Posterior cingulate gyrus (tissue), 11 donors: ENCODE measurements at regions not wholly inside any gene's neighbourhood (a gene's known extent, or its start where the extent isn't known, plus 50 kb on each side); places are given as distances from the start of the nearest gene placed in this dataset.
A peak's percentile ranks its signal among the peaks of the same experiment; 100 is the strongest.
"Not testable (repeated sequence)": the region's sequence is repeated elsewhere in the genome, so short reads cannot be mapped to it uniquely, and the experiment has no call there.

Experiments used
- DNase-seq, 10 donors: peaks; one replicate each; pipeline versions ENCODE4 v3.0.0 to v3.0.0-alpha.2; 2020 to 2021; ENCODE audit warnings: mixed read lengths in 3 of 10
- intact Hi-C: fragments of 100-400 bp; cut with DNase I; formaldehyde crosslinking; loops from one replicate; pipeline ENCODE4 v1.15.1; 2023

GRCh38 chr19:56976300-56976699 is 135.8 kb upstream of the PEG3 start:
- DNase-seq: no peak
- intact Hi-C loops: no loop called here

- DNase-seq: no peak
- intact Hi-C loops: no loop called here
Observed at GRCh38 chr19:56976995-56977906, 136.7 kb upstream of the PEG3 start.

- intact Hi-C loops: no loop called here
- no peak for DNase-seq
Observed at GRCh38 chr19:56978023-56978565, 137.6 kb upstream of the PEG3 start.

- intact Hi-C loops, DNase-seq: not testable (repeated sequence)
Observed at GRCh38 chr19:56980326-56980725, 139.5 kb upstream of the USP29 start.

GRCh38 chr19:56980906-56981305 is 138.9 kb upstream of the USP29 start:
- DNase-seq: peak in 2 of 10 donors; percentile 26 to 70
- intact Hi-C loops: no loop called here

GRCh38 chr19:56981440-56981839 is 138.3 kb upstream of the USP29 start:
- intact Hi-C loops, DNase-seq: not testable (repeated sequence)

GRCh38 chr19:56983171-56983570 is 136.6 kb upstream of the USP29 start:
- intact Hi-C loops: no loop called here
- peak in 1 of 10 donors; percentile 29 for DNase-seq

GRCh38 chr19:56983804-56984203 is 136.0 kb upstream of the USP29 start:
- intact Hi-C loops: no loop called here
- DNase-seq: no peak

- no peak for DNase-seq
Observed at GRCh38 chr19:56986386-56986785, 133.4 kb upstream of the USP29 start.

GRCh38 chr19:56987184-56987583 is 132.6 kb upstream of the USP29 start:
- intact Hi-C loops: no loop called here
- peak in 6 of 10 donors; percentile 52 to 90 (median 68) for DNase-seq

More at GRCh38 chr19:56986386-56986785, 133.4 kb upstream of the USP29 start:
- intact Hi-C loops: no loop called here

- DNase-seq: no peak
- intact Hi-C loops: no loop called here
Observed at GRCh38 chr19:56988299-56988698, 131.5 kb upstream of the USP29 start.

GRCh38 chr19:56991912-56992311 is 127.9 kb upstream of the USP29 start:
- intact Hi-C loops: no loop called here
- no peak for DNase-seq

GRCh38 chr19:56993851-56994250 is 125.9 kb upstream of the USP29 start:
- intact Hi-C loops: no loop called here

GRCh38 chr19:56994251-56995017 is 125.4 kb upstream of the USP29 start:
- intact Hi-C loops: no loop called here
- DNase-seq: no peak

More at GRCh38 chr19:56993851-56994250, 125.9 kb upstream of the USP29 start:
- no peak for DNase-seq

- intact Hi-C loops: no loop called here
- no peak for DNase-seq
Observed at GRCh38 chr19:56995303-56995702, 124.5 kb upstream of the USP29 start.

- DNase-seq: no peak
- intact Hi-C loops: no loop called here
Observed at GRCh38 chr19:57002195-57002601, 117.6 kb upstream of the USP29 start.

- intact Hi-C loops: no loop called here
- DNase-seq: no peak
Observed at GRCh38 chr19:57002710-57003109, 117.1 kb upstream of the USP29 start.

GRCh38 chr19:57004418-57004817 is 115.4 kb upstream of the USP29 start:
- no peak for DNase-seq
- intact Hi-C loops: no loop called here

GRCh38 chr19:57008432-57008831 is 111.4 kb upstream of the USP29 start:
- intact Hi-C loops: no loop called here
- DNase-seq: peak in 1 of 10 donors; percentile 24

- DNase-seq: peak in 6 of 10 donors; percentile 25 to 93 (median 60)
- intact Hi-C loops: no loop called here
Observed at GRCh38 chr19:57010541-57010940, 109.2 kb upstream of the USP29 start.

GRCh38 chr19:57016076-57016475 is 103.7 kb upstream of the USP29 start:
- intact Hi-C loops: no loop called here
- DNase-seq: peak in 8 of 10 donors; percentile 27 to 92 (median 58)
